Esophagus squamous epithelium (tissue), 5 donors: ENCODE measurements at regions not wholly inside any gene's neighbourhood (a gene's known extent, or its start where the extent isn't known, plus 50 kb on each side); places are given as distances from the start of the nearest gene placed in this dataset.
"Not testable (repeated sequence)": the region's sequence is repeated elsewhere in the genome, so short reads cannot be mapped to it uniquely, and the experiment has no call there.

ENCODE experiments used
- DNase-seq: peaks from one replicate; lab custom pipeline; 2025; lab: John Stamatoyannopoulos, UW
- H3K27ac ChIP-seq, 4 donors: fragments of 200-600 bp; sonication (generic); one replicate each; pipeline ENCODE4 v1.5.1; 2016 to 2019; ENCODE audit warnings: mild to moderate bottlenecking in 1 of 4
- H3K27me3 ChIP-seq, 4 donors: fragments of 200-600 bp; sonication (generic); 1 replicate in 3 of 4; 2 replicates in 1 of 4; pipeline versions ENCODE4 v1.5.1 to v1.6.0; 2017 to 2021; ENCODE audit warnings: antibody characterized with exemption in 1 of 4
- H3K36me3 ChIP-seq, 3 donors: fragments of 200-600 bp; sonication (generic); one replicate each; pipeline ENCODE4 v1.5.1; 2016 to 2019
- H3K4me1 ChIP-seq, 3 donors: fragments of 200-600 bp; sonication (generic); one replicate each; pipeline ENCODE4 v1.5.1; 2017 to 2019
- H3K4me3 ChIP-seq, 4 donors: fragments of 200-600 bp; sonication (generic); 1 replicate in 3 of 4; 2 replicates in 1 of 4; pipeline ENCODE4 v1.5.1; 2016 to 2019; ENCODE audit warnings: mild to moderate bottlenecking in 2 of 4, moderate library complexity in 1 of 4
- H3K9me3 ChIP-seq, 3 donors: fragments of 200-600 bp; sonication (generic); one replicate each; pipeline ENCODE4 v1.5.1; 2016 to 2019
- CTCF ChIP-seq, 6 experiments: fragments of 450-650 bp in 4 of 6; fragments of 200-600 bp in 2 of 6; sonication (generic) in 2 of 6; IDR thresholded peaks; one replicate each; pipeline ENCODE4 v1.5.1; 2016 to 2019; ENCODE audit warnings: antibody characterized with exemption in 6 of 6, mild to moderate bottlenecking in 4 of 6, moderate library complexity in 4 of 6
- POLR2A ChIP-seq, 4 donors: fragments of 450-650 bp; IDR thresholded peaks; one replicate each; pipeline ENCODE4 v1.6.1; 2017; ENCODE audit warnings: antibody characterized with exemption in 4 of 4, mild to moderate bottlenecking in 4 of 4, moderate library complexity in 3 of 4
- WGBS, 2 donors: methylation state at CpG; one replicate each; pipeline ENCODE4 v1.1.5; 2018; 5-methylcytosine and 5-hydroxymethylcytosine counted together
- intact Hi-C: fragments of 100-400 bp; cut with DNase I; formaldehyde crosslinking; loops from one replicate; pipeline ENCODE4 v1.15.0; 2022
- donor health status: DM: yes; HTN: yes; CAD: no.

- intact Hi-C loops, result no loop called here
- Histone ChIP-seq H3K9me3 (no peaks in the 10 kb centered on the region), H3K27me3 (peaks cover 0 to 20% (median 0%) of the 10 kb centered on the region in 4 donors), H3K4me3 (no peak overlapping the region), H3K36me3 (no peaks in the 10 kb centered on the region), H3K27ac (peak overlapping the region; percentile 49 to 87 (median 64)), H3K4me1 (peaks cover 23 to 81% (median 50%) of the 10 kb centered on the region in 3 donors)
- WGBS, 2 donors, result 80 to 86% methylated on average over 1 to 6 of the region's 21 CpGs
- no peak for TF ChIP-seq POLR2A (IDR thresholded peaks at IDR 0.05)
- no peak for TF ChIP-seq CTCF (IDR thresholded peaks at IDR 0.05)
- no peak for DNase-seq
Observed at GRCh38 chr16:85202631-85203461, 90.6 kb upstream of the CIBAR2 start.

GRCh38 chr16:85203462-85203813 lies 91.2 kb upstream of the CIBAR2 start:
- H3K9me3 ChIP-seq, result no peaks in the 10 kb centered on the region
- H3K4me1 ChIP-seq, result peaks cover 23 to 75% (median 45%) of the 10 kb centered on the region in 3 donors
- DNase-seq, result no peak
- intact Hi-C loops, result no loop called here
- no peaks in the 10 kb centered on the region for H3K36me3 ChIP-seq
- peaks cover 0 to 20% (median 0%) of the 10 kb centered on the region in 4 donors for H3K27me3 ChIP-seq
- TF ChIP-seq POLR2A (IDR thresholded peaks at IDR 0.05) (no peak), CTCF (IDR thresholded peaks at IDR 0.05) (no peak)
- H3K4me3 ChIP-seq, result no peak overlapping the region
- WGBS, 2 donors, result 81 to 82% methylated on average over 2 to 4 of the region's 5 CpGs
- peak overlapping the region in 1 of 4 donors; percentile 87 for H3K27ac ChIP-seq

GRCh38 chr16:85204242-85205010 lies 92.2 kb upstream of the CIBAR2 start:
- Histone ChIP-seq H3K4me1 (peaks cover 23 to 67% (median 38%) of the 10 kb centered on the region in 3 donors), H3K27me3 (peaks cover 0 to 20% (median 0%) of the 10 kb centered on the region in 4 donors), H3K4me3 (no peak overlapping the region), H3K27ac (peak overlapping the region in 1 of 4 donors; percentile 16), H3K9me3 (no peaks in the 10 kb centered on the region), H3K36me3 (no peaks in the 10 kb centered on the region)
- intact Hi-C loops, result no loop called here
- no peak for TF ChIP-seq CTCF (IDR thresholded peaks at IDR 0.05)
- TF ChIP-seq POLR2A (IDR thresholded peaks at IDR 0.05), result no peak
- no peak for DNase-seq
- 24 to 40% methylated on average over 4 to 5 of the region's 7 CpGs for WGBS, 2 donors

- H3K4me3 ChIP-seq, intact Hi-C loops, H3K27ac ChIP-seq, DNase-seq, H3K36me3 ChIP-seq, H3K9me3 ChIP-seq: not testable (repeated sequence)
- H3K27me3 ChIP-seq, result peaks cover 0 to 21% (median 0%) of the 10 kb centered on the region in 4 donors
- H3K4me1 ChIP-seq, result peaks cover 23 to 69% (median 38%) of the 10 kb centered on the region in 3 donors
- WGBS, 2 donors, result 87 to 100% methylated on average over 4 to 6 of the region's 6 CpGs
Observed at GRCh38 chr16:85205257-85205656, 93.0 kb upstream of the CIBAR2 start.

- peak overlapping the region in 2 of 4 donors; percentile 9 to 23 for H3K4me3 ChIP-seq
- no peak for DNase-seq
- no peaks in the 10 kb centered on the region for H3K36me3 ChIP-seq
- H3K9me3 ChIP-seq, result no peaks in the 10 kb centered on the region
- WGBS, 2 donors, result 42 to 44% methylated on average over 12 to 14 of the region's 23 CpGs
- intact Hi-C loops, result no loop called here
- no peak for TF ChIP-seq POLR2A (IDR thresholded peaks at IDR 0.05)
- peaks cover 0 to 27% (median 0%) of the 10 kb centered on the region in 4 donors for H3K27me3 ChIP-seq
- peak overlapping the region in 1 of 4 donors; percentile 44 for H3K27ac ChIP-seq
- peaks cover 23 to 71% (median 38%) of the 10 kb centered on the region in 3 donors for H3K4me1 ChIP-seq
Observed at GRCh38 chr16:85205747-85206471, 93.6 kb upstream of the CIBAR2 start.
